HG03139 (cell line): ENCODE measurements at regions not wholly inside any gene's neighbourhood (a gene's known extent, or its start where the extent isn't known, plus 50 kb on each side); places are given as distances from the start of the nearest gene placed in this dataset.
"Not testable (repeated sequence)": the region's sequence is repeated elsewhere in the genome, so short reads cannot be mapped to it uniquely, and the experiment has no call there.

ENCODE experiments used
- ATAC-seq: cut with Tn5 transposase; IDR thresholded peaks from one replicate; pipeline ENCODE4 v1.9.1; 2021; ENCODE audit not compliant: unreplicated experiment

DNA sequence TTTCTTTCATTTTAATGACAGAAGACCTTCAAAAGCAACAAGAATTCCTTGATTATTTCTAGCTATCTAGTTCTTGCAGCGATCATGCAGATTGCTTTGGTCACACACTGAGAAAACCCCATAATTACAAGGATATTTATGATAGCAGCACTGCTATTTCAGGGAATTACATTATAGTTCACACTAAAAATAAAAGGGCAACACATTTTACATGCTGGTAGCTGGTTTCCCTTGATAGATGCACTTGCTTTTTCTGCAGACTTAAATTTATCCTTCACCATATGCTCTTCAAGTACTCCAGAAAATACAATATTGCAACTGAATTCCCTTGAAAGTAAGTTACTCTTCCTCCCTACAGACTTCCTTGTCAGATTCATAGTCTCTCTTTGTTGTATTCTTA, 751.1 kb downstream of the CCDC85A start:
- ATAC-seq = no peak

DNA sequence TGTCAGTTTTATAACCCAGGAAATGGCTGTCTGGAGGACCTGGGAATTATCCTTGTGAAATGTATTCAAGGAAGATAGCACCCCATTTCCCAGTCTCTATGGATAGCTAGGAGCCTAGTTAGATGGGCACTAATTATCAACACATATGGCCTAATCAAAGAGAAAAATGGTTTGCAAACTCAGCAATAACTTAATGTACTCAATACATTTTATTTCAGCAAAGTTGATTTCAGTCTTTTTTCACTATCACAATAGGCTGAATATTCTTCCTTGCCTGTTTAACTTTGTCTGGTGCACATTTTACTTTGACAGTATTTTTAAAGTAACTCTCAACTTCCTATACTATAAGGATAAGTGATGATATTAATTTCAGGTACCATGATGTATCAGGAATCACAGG, 756.3 kb downstream of the CCDC85A start:
- no peak for ATAC-seq

DNA sequence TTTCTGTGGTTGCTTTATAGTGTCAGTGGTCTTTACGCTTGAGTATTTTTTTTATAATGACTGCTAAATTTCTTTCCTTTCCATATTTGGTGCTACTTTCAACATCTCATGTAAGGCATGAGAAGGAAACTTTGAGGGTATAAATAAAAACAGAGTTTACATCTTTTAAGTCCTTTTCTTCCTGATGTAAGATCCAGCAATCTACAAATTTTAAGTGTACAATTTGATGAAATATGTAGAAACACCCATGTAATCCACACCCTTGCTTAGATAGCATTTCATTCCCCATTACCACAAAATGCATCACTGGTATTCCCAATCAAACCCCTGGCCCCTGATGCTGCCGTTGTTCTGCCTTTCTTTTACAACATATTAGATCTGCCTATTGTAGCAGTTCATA, 769.1 kb downstream of the CCDC85A start:
- no peak for ATAC-seq

DNA sequence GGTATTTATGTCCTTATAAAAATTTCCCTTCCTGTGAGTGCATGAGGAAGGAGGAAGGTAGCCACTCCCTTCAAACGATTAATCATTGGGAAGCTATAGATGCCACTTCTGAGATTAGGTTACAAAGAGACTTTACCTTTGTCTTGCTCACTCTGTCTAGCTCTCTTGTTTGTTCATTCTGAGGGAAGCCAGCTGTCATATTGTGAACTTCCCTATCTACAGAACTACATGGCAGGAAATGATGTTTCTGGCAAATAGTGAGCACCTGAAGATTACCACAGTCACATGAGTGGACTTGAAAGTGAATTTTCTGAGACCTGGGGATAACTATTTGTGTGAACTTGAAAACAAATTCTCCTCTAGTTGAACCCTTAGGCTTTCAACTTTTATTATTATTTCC, 776.8 kb downstream of the CCDC85A start:
- no peak for ATAC-seq

DNA sequence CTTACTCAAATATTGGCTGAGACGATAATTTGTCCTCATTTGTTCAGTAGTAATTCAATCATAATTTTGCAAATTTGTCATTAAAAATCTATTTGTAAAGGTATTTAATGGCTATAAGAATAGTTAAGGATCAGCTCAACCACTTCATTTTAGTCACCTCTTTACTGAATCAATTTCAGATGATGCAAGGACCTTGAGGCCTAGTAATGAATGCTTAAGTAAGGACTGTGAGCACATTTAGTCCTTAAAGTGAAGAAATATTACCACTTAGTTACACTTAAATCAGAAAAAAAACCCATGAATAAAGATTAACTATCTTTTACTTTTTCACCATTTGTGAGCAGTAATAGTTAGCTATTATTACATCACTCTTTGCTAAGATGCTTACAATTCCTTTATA, 778.9 kb downstream of the CCDC85A start:
- no peak for ATAC-seq

DNA sequence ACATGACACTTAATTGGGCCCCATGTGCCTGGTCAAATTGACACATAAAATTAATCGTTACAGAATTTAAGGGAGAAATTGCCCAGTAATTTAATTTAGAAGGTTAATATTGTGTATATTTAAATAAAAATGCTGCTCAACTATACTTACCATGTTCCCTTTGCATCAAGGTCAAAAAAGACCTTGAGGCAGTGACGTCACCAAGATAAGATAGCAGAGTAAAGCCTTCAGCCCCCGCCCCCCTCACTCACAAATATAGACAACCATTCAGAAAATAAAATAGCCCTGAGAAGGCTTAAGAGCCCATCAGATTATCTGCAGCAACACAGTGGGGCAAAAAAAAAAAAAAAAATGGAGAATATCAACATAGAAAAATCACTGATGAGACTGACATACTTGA, 785.7 kb downstream of the CCDC85A start:
- no peak for ATAC-seq

DNA sequence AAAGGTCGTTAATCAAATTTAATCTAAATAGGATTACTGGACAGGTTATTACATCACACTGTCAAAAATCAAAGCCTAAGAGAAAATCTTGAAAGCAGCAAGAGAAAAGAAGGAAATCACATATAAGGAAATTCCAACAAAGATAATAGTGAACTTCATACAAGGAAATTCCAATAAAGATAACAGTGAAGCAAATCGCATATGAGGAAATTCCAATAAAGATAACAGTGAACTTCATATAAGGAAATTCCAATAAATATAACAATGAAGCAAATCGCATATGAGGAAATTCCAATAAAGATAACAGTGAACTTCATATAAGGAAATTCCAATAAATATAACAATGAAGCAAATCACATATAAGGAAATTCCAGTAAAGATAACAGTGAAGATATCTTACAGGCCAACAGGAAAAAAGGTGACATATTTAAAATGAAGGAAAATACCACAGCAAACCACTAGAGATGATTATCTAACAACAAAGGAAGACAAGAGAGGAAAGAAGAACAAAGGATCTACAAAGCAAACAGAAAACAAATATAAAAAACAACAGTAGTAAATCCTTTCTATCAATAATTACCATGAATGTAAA, 787.7 kb downstream of the CCDC85A start:
- no peak for ATAC-seq

DNA sequence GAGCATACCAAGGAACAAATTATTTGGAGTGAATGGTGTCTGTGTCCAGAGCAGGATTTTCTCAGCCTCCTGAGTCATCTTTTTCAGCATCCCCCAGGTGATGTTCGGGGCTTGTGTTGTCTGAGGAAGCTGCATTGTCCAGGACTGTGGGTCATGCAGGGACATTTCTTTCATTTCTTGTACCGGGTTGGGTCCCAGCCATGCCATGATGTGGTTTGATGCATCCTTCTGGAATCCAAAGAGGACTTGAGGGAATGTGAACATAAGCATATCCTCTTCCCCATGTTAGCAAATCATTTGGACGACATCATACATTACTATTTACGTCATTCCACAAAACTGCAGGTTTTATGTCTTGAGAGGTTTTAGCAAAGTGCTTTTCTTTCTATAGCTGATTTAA, 797.8 kb downstream of the CCDC85A start:
- no peak for ATAC-seq

DNA sequence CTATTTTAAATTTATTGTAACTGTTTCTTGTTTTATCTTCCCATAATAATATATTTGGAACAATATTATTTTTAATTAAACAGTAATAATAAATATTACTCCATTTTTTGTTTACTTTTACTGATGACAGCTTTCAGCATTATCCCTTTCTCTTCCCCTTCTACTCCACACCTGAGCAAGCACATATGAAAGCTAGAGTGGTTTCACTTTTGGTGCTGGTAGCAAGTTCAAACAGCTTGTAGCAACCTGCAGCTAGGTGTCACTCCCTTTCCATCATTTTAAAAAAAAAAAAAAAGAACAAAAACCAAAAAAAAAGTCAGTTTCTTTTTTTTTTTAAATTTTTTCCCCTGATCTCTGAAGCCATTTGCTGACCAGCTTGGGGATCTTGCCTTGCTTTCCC, 801.8 kb downstream of the CCDC85A start:
- ATAC-seq = no peak

DNA sequence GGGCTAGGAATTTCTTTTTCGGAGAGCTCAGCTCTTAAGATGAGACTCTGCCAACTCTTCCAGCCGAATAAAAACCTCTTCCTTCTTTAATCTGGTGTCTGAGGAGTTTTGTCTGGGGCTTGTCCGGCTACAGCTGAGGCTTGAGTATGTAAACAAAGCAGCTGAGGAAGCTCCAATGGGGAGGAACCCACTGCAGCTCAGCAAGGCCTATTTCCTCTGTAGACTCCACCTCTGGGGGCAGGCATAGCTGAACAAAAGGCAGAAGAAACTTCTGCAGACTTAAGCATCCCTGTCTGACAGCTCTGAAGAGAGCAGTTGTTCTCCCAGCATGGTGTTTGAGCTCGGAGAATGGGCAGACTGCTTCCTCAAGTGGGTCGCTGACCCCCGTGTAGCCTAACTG, 838.7 kb downstream of the CCDC85A start:
- ATAC-seq = no peak

DNA sequence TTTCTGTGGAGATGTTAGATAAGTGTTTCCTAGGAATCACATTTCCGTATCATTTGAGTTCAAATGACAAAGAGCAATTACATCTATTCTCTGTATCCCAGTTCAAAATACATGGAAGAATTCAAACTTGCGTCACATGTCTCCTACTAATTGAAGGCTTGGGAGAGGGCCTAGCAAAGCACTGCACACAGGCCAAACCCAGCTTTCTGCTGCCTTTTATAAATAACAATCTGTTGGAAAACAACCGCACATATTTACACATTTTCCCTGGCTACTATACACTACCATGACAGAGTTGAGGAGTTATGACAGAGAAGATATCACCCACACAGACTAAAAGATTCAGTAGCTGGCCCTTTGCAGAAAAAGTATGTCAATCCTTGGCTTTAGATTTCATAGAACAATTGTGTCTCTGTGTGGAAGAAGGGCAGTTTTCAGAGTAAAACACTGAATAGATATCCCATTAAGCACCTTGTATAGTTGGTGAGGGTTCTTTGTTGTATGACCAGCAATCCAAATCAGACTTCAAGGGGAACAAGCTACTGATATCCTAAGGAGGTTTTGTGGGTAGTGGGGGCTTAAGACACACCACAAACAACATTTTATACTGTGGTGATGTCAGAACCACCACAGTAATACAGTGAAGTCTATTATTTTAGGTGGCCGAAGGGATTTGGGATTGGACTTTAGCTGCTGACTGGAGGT, 861.3 kb downstream of the CCDC85A start:
- no peak for ATAC-seq

DNA sequence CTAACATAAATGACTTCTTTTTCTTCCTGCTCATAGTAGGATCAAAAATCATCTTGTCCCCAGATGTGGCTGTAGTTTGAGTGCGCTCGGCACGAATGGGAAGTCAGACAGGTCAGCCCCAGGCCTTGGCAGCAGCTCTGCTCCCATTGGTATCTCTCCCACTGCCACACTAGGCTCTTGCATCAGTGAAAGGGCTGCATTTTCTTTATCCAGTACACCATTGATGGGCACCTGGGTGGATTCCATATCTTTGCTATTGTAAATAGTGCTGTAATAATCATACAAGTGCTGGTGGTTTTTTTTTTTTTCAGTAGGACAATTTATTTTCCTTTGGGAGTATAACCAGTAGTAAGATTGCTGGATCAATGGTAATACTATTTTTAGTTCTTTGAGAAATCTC, 865.5 kb downstream of the CCDC85A start:
- ATAC-seq = no peak

DNA sequence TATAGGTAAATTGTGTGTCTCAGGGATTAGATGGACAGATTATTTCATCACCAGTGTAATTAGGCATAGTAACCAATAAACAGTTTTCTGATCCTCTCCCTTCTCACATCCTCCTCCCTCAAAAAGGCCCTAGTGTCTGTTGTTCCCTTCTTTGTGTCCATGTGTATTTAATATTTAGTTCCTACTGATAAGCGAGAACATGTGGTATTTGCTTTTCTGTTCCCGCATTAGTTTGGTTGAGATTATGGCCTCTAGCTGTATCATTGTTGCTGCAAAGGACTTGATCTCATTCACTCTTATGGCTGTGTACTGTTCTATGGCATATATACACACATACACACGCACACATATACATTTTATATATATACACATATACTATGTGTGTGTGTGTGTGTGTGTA, 866.2 kb downstream of the CCDC85A start:
- ATAC-seq = no peak

DNA sequence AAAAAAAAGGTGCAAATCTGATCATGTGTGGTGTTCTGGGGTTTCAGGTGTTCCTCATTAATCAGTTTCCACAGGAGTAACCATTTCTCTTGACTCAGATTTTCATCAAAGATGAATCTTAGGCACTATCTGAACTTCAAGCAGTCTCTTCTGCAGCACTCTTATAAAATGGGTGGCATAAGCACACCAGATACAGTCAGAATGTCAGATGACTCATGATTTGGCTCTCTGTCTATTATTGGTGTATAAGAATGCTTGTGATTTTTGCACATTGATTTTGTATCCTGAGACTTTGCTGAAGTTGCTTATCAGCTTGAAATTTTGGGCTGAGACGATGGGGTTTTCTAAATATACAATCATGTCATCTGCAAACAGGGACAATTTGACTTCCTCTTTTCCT, 882.5 kb downstream of the CCDC85A start:
- not testable (repeated sequence) for ATAC-seq

DNA sequence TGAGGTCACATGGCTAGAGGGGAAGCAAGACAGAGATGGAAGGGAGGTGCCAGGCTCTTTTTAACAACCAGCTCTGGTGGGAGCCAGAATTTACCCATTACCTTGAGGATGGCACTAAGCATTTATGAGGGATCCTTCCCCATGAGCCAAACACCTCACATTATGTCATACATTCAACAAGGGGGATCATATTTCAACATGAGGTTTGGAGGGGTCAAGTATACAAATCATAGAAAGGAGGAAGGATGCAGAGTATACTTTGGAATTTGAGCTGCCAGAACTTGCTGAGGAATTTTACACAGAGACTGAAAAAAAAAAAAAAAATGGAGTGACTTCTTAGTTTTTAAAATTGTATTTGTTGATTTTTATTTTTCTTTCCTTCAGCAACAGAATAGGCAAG, 891.4 kb downstream of the CCDC85A start:
- no peak for ATAC-seq

DNA sequence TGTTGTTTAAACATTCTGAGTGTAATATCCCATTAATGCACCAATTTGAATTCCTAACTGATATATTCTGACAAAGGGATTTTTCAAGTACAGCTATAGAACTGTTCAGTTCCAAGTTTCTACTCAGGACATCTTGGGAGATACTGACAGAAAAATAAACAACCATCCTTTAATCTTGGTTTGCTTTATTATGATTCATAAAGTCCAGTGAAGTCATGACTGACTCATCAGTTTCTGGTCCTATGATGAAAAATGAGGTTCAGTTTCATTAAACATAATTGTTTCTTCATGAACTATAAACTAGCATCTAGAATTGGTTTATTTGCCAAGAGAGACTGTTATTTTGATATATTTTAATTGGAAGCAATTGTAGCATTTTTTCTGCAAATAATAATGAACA, 896.2 kb downstream of the CCDC85A start:
- no peak for ATAC-seq

DNA sequence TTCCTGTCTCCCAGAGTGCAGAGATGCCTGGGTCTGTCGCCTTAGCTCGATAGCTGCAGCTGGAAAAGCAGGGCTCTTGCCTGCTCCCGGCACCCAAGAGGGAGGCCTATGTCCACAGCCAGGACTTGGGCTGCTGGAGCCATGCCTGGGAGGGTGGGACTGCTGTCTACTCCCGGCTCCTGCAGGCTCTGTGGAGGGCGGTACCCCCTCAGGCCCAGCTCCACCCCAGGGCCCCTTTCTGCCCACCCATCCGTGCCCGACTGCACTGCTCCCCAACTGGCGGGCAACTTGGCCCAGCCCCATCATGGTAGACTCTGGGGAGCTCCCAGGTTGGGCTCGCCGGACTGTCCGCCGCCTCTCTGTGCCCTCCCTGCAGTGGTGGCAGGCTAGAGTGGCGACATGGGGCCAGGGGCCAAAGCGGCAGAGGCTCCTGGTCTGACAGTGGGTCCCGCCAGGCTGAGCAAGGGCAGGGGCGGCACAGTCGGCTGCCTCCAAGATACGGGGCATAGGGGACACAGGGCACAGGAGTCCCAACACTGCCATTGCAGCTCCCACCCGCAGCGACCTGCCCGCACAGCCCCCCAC, 901.0 kb downstream of the CCDC85A start:
- no peak for ATAC-seq

DNA sequence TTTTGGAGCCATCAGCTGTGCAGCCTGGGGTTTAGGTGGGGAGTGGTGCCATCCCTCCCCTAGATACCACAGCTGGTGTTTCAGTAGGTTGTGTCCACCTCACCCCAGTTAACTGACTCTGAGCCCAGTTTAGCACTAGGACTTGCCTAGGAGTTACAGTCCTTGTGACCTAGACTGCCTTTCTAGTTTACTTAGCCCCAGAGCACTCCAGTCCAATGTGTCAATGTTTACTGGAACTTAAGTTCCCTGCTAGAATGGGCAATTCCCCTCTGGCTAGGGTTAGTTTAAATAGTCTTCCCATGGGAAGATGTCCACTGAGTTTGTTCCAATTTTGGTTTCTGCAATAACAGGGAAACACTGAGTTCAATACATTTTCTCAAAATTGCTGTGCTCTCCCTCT, 909.2 kb downstream of the CCDC85A start:
- no peak for ATAC-seq

DNA sequence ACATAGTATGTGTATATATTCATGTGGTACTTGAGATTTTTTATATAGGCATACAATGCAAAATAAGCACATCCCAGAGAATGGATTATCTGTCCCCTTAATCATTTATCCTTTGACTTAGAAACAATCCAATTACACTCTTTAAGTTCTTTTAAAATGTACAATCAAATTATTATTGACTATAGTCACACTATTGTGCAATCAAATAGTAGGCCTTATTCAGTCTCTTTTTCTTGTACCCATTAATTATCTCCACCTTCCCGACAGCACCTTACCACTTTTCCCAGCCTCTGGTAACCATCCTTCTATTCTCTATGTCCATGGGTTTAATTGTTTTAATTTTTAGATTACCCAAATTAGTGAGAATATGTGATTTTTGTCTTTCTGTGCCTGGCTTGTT, 914.1 kb downstream of the CCDC85A start:
- ATAC-seq = no peak

DNA sequence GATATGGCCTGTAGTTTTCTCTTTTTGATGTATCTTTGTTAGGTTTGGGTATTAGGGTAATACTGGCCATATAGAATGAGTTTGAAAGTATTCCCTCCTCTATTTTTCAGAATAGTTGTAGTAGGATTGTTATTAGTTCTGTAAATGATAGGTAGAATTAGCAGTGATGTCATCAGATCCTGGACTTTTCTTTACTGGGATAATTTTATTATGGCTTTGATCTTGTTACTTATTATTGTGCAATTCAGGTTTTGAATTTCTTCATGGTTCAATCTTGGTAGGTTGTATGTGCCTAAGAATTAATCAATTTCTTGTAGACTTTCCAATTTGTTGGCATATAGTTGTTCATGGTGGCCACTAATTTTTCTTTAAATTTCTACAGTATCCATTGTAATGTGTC, 916.6 kb downstream of the CCDC85A start:
- no peak for ATAC-seq

DNA sequence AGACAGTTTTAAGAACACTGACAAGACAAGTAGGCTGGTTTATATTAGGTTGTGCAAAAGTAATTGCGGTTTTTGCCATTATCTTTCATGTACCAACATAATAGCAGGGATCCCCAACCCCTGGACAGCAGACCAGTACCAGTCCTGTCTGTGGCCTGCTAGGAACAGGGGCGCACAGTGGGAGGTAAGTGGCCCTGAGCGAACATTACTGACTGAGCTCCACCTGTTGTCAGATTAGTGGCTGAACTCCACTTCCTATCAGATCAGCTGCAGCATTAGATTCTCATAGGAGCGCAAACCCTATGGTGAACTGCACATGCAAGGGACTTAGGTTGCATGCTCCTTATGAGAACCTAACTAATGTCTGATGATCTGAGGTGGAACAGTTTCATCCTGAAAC, 921.9 kb downstream of the CCDC85A start:
- no peak for ATAC-seq

DNA sequence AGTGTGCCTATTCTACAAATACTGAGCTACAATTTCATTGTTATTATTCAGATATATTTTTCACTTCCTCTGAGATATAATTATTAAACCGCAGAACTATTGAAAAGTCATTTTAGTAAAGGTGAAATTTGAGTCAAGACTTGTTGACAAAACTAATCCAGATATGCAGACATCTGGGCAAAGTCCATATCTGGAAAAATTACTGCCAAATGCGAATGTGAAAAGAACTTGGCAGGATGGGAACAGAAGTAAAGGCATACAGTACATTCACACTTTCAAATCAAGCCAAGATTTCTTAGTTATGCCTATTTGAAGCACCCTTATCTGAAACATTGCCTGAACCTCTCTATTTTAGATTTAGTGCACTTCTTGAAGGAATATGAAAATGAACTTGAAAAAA, 923.6 kb downstream of the CCDC85A start:
- no peak for ATAC-seq

DNA sequence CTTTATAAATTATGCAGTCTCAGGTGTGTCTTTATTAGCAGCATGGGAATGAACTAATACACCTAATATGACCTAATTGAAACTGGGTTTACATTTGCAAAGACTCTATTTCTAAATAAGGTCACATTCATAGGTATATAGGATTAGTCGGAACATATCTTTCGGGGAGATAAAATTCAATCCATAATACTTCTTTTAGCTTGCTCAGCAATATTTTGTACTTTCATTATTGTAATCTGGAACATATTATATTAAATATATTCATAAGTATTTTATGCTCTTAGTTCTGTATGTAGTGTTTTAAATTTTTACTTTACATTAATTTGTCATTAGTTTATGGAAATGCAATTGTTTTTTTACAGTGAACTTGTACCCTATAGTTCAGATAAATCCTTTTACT, 927.7 kb downstream of the CCDC85A start:
- no peak for ATAC-seq
